ENCODE measurements at regions not wholly inside any gene's neighbourhood (a gene's known extent, or its start where the extent isn't known, plus 50 kb on each side); places are given as distances from the start of the nearest gene placed in this dataset.

DNA sequence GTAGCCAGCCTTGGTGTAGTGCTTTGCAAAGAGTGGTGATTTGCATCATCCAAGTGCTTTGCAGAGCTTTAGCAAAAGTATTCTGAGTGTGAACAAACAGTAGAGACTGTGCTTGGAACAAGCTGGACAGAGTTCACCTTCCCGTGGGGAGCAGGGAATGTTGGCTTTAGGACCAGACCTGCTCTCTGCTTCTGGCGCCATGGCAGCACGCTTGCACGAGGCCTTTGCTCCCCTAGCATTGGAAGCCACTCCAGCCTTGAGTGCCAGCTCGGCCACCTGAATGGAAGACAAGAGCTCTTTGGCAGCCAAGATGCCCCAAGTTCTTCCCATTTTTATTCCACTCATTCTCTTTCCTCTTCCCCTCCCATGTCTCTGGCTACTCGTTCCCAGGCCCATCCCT, 250.8 kb upstream of the OSR1 start:
- no peak for DNase-seq

- no peak for DNase-seq
Observed at GRCh38 chr2:19607931-19608771, 249.7 kb upstream of the OSR1 start.

DNA sequence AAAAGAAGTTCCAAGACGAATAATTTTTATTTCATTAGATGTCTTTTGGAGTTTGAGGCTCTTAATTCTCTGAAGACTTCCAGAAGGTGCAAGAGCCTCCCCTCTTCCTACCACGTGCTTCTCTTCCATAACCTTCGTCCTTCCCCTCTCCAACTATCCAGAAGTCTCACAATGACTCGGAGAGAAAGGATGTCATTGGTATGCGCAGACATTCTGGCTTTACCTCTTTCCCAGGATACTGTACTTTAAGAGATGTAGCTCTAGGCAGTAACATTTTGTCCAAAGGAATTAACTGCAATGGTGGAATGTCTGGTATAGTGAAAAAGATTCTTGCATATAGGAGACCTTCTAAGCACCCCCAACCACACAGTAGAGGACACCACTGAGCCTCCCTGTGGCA, 249.0 kb upstream of the OSR1 start:
- no peak for DNase-seq

DNA sequence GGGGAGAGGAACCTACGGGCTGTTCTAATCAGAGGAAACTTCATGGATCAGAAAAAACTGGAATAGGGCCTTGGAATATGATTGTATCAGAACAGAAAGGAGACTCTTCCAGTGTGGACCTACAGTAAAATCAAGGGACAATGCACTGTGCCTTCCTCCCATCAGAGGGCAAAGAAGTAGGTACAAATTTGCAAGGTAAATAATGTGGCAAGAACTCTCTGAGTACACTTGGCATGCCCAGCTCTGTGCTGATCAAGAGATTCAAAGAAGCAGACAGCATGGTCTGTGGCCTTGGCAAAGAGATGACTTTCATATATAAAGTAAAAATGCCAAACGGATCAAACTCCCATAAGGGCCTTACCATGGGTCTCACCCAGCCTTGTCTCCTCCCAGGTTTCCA, 242.6 kb upstream of the OSR1 start:
- no peak for DNase-seq

GRCh38 chr2:19600506-19600905, 242.1 kb upstream of the OSR1 start:
- no peak for DNase-seq

- DNase-seq, result no peak
Observed at GRCh38 chr2:19598971-19599370, 240.5 kb upstream of the OSR1 start.

- no peak for DNase-seq
Observed at GRCh38 chr2:19592197-19592596, 233.8 kb upstream of the OSR1 start.

GRCh38 chr2:19589791-19590190, 231.4 kb upstream of the OSR1 start:
- DNase-seq, result no peak

DNA sequence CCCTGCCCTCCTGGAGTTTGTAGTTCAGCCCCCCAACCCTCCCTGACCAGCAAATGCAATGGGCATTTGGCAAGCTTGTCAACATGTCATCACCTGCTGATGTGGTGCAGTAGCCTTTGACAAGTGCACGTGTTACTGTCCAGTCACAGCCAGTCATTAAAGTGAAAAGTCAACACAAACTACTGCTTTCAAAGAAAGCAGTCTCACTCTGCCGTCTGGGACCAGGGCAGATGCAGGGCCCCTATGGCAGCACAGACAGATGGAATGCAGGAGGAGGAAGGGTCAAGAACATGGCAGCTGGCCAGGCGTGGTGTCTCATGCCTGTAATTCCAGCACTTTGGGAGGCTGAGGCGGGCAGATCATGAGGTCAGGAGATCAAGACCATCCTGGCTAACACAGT, 222.4 kb upstream of the OSR1 start:
- no peak for DNase-seq

DNA sequence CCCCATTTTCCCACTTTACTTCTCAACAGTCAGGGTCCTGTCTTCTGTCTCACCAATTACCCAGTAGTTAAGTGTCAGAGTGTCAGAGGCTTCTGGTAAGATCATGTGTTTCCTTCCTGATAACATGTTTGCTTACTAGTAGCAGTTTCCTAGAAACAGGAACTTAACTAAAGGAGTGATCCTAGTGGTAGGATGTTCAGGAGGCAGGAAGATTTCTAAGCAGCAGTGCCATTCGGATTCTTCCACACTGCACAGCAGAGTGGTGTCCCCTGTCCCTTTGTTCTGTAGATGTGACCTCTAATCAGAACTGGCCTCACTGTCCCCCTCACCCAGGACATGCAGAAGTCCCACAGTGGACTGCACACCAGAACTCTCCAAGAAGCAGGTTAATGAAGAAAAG, 221.8 kb upstream of the OSR1 start:
- DNase-seq, result no peak

DNA sequence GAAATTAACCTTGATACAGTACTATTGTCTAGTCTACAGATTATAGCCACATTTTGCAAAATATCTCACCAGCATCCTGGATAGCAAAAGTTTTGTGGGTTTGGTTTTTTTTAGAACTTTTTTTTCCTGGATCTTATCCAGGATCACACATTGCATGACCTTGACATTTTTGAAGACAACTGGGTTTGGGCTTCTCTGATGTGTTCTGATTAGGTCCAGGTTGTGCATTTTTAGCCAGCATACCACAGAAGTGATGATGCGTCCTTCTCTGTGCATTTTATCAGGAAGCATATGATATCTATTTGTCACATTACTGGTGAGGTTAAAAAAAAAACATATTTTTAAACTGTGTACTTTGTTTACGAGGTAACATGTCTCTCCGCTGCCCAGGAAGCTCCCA, 221.0 kb upstream of the OSR1 start:
- DNase-seq, result no peak

GRCh38 chr2:19577723-19578122, 219.3 kb upstream of the OSR1 start:
- DNase-seq, result no peak

GRCh38 chr2:19576411-19576810, 218.0 kb upstream of the OSR1 start:
- DNase-seq, result no peak

- no peak for DNase-seq
Observed at GRCh38 chr2:19575641-19576040, 217.2 kb upstream of the OSR1 start.

- DNase-seq, result no peak
Observed at GRCh38 chr2:19574778-19575260, 216.4 kb upstream of the OSR1 start.

DNA sequence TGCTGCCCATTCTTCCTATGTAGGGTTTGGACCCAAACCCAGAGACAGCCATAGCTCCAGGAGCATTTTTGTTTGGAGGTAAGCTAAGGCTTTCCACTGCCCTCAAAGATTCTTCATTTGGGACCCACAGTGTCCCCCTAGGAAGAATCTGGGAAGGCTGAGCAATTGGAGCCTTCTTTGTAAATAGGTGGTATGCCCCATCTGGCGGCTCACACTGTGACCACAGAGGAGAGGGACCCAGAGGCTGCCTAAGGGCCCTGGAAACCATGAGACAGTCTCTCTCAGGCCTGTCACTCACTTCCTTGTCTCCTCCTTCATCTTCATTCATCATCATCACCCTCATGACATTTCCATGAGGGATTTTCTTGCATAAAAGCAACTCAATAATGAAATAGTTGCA, 215.4 kb upstream of the OSR1 start:
- no peak for DNase-seq

- no peak for DNase-seq
Observed at GRCh38 chr2:19571773-19572172, 213.3 kb upstream of the OSR1 start.

GRCh38 chr2:19569300-19569791, 210.9 kb upstream of the OSR1 start:
- DNase-seq, result no peak

- DNase-seq, result no peak
Observed at GRCh38 chr2:19568809-19569208, 210.4 kb upstream of the OSR1 start.

DNA sequence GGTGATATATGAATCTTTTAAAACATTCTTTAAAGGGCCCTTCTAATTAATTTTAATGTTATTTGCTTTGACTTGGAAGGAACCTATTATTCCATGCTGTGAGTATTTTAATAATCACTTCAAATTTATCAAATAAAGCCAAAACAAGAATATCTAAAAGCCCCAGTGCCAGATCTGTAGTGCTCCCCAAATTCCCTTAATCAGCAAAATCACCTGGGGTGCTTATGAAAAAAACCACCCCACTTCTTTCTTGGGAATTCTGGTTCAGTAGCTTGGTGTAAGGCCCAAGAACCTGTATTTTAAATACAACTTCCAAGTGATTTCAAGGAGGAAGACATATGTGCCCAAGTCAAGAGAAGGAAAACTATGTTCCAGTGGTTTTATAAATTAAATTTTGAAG, 202.4 kb upstream of the OSR1 start:
- DNase-seq, result no peak

- no peak for DNase-seq
Observed at GRCh38 chr2:19559596-19560240, 201.3 kb upstream of the OSR1 start.

GRCh38 chr2:19556648-19557047, 198.2 kb upstream of the OSR1 start:
- DNase-seq, result no peak

GRCh38 chr2:19554520-19554919, 196.1 kb upstream of the OSR1 start:
- no peak for DNase-seq

Measured in amygdala (tissue), 56 donors.